Fibroblast of the aortic adventitia (primary cell): ENCODE measurements at regions not wholly inside any gene's neighbourhood (a gene's known extent, or its start where the extent isn't known, plus 50 kb on each side); places are given as distances from the start of the nearest gene placed in this dataset.
"Not testable (repeated sequence)": the region's sequence is repeated elsewhere in the genome, so short reads cannot be mapped to it uniquely, and the experiment has no call there.

ENCODE experiments used
- DNase-seq: peaks from one replicate; pipeline ENCODE4 v3.0.0-alpha.2; 2010; ENCODE audit warnings: low read depth
- H3K4me3 ChIP-seq: 2 replicates; pipeline ENCODE4 v1.5.1; 2011; ENCODE audit warnings: low read depth, mild to moderate bottlenecking, control low read depth, low read length, moderate library complexity
- TF ChIP-seq, protein P1 (sequence below): IDR thresholded peaks from 2 replicates; pipeline ENCODE4 v1.5.1; 2011; ENCODE audit warnings: mild to moderate bottlenecking, low read length, control low read depth, inconsistent platforms; ENCODE audit not compliant: insufficient read depth

DNA sequence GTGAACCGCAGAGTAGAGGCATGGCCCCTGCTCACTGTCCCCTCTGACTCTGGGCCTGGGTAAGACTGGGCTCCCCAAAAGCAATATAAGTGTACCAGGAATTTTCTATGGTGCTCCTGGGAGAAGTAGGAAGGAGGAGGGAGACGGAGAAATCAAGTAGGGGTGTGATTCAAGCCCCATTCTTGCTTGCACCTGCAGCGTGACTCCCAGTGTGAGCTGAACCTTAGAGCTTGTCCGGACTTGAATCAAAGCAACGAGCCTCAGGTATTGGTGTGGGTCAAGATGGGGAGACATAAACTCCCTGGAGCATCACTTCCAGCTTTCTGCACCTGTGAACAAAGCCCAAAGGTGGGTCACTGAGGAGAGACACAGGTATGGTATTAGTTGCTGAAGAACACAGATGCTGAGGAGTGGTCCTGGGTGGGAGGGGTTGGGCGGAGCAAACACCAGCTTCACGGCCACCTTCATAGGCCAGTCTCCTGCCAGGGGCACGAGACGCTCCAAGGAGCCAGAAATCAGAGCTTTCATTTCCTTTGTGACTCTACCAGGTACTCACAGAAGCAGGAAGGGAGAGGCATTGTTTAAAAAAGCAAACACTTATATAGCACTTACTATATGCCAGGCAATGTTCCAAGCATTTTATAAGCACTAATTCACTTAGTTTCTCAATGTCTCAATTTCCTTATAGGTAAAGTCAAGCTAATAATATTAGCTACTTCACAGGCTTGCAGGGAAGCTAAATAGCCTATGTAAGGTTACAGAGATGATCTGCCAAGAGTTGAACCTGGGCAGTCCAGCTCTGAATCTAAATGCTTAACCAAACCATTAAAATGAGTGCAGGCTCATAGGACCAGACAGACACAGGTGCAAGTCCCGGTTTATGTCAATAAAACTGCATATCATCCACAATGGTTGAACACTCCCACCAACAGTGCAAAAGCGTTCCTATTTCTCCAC, 775.3 kb downstream of the UQCRFS1 start:
- DNase-seq, result no peak
- TF ChIP-seq, protein P1, sequence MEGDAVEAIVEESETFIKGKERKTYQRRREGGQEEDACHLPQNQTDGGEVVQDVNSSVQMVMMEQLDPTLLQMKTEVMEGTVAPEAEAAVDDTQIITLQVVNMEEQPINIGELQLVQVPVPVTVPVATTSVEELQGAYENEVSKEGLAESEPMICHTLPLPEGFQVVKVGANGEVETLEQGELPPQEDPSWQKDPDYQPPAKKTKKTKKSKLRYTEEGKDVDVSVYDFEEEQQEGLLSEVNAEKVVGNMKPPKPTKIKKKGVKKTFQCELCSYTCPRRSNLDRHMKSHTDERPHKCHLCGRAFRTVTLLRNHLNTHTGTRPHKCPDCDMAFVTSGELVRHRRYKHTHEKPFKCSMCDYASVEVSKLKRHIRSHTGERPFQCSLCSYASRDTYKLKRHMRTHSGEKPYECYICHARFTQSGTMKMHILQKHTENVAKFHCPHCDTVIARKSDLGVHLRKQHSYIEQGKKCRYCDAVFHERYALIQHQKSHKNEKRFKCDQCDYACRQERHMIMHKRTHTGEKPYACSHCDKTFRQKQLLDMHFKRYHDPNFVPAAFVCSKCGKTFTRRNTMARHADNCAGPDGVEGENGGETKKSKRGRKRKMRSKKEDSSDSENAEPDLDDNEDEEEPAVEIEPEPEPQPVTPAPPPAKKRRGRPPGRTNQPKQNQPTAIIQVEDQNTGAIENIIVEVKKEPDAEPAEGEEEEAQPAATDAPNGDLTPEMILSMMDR, result no peak
- no peak overlapping the region for H3K4me3 ChIP-seq

DNA sequence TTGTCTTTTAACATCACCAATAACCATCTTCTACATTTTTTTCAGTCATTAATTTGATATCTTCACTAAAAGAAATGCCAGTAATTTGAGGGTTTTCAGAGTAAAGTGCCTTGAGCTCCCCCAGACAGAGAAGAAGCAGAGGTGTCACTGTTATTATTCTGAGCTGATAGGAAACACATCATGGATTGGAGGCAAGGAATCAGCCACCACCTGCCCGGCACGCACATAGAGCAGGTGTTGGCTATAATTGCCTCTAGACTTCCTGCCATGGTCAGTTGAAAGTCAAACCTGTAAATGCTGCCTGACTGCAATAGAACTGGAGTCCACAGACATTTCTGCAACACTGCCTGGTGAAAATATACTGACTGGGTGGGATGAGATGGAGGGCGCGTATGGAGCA, 776.6 kb downstream of the UQCRFS1 start:
- TF ChIP-seq, protein P1, result no peak
- H3K4me3 ChIP-seq, result no peak overlapping the region
- DNase-seq, result no peak

DNA sequence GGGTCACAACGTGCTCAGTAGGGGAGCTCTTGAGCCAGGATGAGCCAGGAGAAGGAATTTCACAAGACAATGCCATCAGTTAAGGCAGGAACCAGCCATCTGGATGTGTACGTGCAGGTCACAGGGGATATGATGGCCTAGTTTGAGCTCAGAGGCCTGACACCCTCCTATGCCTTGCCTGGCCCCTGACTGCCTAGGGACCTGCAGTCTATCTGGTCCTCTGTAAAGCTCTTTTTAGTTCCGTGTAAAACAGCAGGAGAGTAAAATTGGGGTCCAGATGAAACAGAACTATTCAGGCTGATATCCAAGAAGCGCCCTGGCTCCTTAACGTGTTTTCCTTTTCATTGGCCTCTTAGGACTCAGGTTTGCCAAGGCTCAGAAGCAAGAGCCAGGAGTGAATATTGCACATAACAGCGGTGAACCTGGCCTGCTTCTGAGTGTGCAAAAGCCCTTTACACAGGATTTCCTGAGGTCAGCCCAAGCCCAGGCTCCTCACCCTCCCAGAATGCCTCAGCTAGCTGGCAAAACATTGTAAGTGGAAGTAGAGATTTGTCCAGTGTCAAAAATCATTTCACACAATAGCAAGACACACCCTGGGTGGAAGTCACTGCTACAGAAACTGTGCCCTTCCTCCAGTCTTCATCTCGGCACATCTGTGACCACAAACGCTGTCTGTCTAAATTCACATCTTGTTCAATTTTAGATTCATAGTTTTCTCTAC, 777.2 kb downstream of the UQCRFS1 start:
- DNase-seq, result peak; percentile 59
- TF ChIP-seq, protein P1, result no peak
- H3K4me3 ChIP-seq, result no peak overlapping the region

DNA sequence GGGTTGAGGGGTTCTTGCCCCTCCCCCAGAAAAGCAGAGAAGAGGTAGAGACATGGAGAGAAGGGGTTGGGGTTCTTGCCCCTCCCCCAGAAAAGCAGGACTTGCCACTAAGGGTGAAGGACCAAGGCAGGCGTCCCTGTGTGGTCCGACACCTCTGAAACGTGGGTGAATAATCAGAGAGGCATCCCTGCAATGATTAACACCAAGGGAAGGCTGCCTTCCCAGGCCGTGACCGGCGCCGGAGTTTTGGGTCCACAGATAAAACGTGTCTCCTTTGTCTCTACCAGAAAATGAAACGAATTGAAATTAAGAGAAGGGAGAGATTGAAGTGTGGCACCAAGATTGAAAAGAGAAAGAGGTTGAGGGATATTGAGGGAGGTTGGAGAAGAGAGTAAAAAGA, 778.2 kb downstream of the UQCRFS1 start:
- DNase-seq, H3K4me3 ChIP-seq: not testable (repeated sequence)

DNA sequence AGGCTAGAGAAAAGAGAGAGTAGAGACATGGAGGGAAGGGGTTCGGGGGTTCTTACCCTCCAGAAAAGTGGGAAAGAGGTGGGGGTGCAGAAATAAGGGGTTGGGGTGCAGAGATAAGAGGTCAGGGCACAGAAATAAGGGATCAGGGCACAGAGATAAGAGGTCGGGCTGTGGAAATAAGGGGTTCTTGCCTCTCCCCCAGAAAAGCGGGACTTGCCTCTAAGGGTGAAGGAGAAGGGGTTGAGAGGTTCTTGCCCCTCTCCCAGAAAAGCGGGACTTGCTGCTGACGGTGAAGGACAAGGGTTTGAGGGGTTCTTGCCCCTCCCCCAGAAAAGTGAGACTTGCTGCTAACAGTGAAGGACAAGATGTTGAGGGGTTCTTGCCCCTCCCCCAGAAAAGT, 778.6 kb downstream of the UQCRFS1 start:
- DNase-seq, H3K4me3 ChIP-seq: not testable (repeated sequence)

DNA sequence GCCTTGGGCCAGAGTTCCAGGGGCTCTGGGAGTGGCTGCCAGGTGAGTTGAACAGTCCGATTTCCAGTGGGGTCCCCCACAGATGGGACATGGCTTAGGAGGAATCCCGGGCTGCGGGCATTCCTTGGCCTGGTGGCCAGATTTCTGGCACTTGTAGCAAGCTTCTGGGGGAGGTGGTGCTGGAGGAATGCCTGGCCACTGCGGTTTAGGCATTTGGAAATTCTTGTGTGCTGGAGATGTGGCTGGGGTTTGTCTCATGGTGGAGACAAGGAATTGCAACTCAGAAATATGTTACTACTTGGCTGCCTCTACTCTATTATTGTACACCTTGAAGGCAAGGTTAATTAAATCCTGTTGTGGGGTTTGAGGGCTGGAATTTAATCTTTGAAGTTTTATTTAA, 779.8 kb downstream of the UQCRFS1 start:
- not testable (repeated sequence) for H3K4me3 ChIP-seq, DNase-seq

DNA sequence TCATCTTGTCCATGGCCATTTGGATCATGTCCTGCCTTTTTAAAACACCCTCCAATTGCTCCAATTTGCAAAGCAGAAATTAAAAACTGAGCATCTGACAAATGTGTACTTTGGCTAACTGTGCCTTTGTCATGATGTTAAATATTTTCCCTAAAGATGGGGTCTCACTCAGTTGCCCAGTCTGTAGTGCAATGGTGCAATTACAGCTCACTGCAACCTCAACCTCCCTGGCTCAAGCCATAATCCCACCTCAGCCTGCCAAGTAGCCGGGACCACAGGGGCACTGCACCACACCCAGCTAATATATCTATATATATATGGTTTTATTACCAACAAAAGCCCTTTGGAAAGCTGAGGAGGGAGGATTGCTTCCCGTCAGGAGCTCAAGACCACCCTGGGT, 782.7 kb downstream of the UQCRFS1 start:
- DNase-seq, result no peak
- TF ChIP-seq, protein P1, result no peak
- no peak overlapping the region for H3K4me3 ChIP-seq

DNA sequence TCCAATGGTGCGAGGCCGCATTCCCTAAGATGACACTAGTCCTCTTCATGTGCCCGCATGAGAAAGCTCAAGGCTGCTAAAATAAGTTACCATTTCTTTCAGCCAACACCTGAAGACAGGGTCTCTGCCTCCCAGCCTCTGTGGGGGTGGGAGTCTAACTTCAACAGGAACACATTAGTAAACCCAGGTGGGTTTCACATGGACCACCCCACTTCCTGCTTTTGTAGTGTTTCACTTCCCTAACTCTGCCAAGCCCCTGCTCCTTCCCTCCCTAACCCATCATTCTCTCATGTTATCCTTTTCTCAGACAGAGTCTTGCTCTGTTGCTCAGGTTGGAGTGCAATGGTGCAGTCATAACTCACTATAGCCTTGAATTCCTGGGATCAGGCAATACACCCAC, 783.6 kb downstream of the UQCRFS1 start:
- no peak overlapping the region for H3K4me3 ChIP-seq
- no peak for DNase-seq
- TF ChIP-seq, protein P1, result no peak
